ENCODE measurements at regions not wholly inside any gene's neighbourhood (a gene's known extent, or its start where the extent isn't known, plus 50 kb on each side); places are given as distances from the start of the nearest gene placed in this dataset.

GRCh38 chr16:88315543-88316105 is 67.1 kb upstream of the ZNF469 start:
- TF ChIP-seq CTCF (conservative IDR thresholded peaks at IDR 0.05; ENCODE audit: low read length), result no peak
- TF ChIP-seq EZH2phosphoT487 (IDR thresholded peaks at IDR 0.05; ENCODE audit: borderline replicate concordance, low read depth, low read length), result no peak

All from OCI-LY7 (cell line).